Hindlimb muscle (tissue), 1 donor: ENCODE measurements at regions not wholly inside any gene's neighbourhood (a gene's known extent, or its start where the extent isn't known, plus 50 kb on each side); places are given as distances from the start of the nearest gene placed in this dataset.
A peak's percentile ranks its signal among the peaks of the same experiment; 100 is the strongest.
"Not testable (repeated sequence)": the region's sequence is repeated elsewhere in the genome, so short reads cannot be mapped to it uniquely, and the experiment has no call there.

Source experiments
- DNase-seq: peaks from one replicate; pipeline ENCODE4 v3.0.0-alpha.2; 2013

DNA sequence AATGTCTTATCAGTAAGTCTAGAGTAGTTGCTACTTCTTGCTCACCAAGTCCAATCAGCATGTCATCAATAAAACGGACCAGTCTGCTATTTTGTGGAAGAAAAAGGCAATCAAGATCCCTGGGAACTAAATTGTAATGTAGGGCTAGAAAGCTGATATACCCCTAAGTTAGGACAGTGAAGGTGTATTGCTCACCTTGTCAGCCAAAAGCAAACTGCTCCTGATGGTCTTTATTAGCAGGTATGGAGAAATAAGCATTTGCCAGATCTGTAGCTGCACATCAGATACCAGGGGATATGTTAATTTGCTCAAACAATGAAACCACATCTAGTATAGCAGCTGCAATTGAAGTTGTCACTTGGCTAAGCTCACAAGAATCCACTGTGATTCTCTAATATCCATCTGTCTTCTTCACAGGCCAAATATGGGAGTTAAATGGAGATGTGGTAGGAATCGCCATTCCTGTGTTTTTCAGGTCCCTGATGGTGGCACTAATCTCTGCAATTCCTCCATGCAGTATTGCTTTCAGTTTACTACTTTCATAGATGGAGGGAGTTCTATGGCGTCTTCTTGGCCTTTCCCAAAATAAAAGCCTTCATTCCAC, 75.0 kb downstream of the TMEM237 start:
- no peak for DNase-seq

- DNase-seq, result no peak
These were observed 84.1 kb downstream of the TMEM237 start for GRCh38 chr2:201559067-201559710.

DNA sequence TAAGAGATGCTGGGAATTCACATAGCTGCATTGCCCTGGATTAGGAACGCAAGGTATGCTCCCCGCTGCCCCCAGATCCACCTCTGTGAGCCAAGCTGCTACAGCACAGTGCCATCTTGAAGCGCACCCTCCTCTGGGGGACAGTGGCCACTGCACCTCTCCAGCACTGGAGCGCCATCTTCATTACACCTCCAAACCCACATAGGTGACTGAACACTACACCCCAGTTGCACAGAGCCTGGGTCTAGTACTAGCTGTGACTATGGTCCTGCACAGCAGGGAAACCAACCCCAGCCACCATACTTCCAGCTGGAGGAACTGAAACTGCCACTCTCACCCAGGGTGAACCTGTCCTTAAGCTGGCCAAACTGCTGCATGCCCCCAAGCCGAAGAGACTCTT, 84.6 kb downstream of the TMEM237 start:
- no peak for DNase-seq

DNA sequence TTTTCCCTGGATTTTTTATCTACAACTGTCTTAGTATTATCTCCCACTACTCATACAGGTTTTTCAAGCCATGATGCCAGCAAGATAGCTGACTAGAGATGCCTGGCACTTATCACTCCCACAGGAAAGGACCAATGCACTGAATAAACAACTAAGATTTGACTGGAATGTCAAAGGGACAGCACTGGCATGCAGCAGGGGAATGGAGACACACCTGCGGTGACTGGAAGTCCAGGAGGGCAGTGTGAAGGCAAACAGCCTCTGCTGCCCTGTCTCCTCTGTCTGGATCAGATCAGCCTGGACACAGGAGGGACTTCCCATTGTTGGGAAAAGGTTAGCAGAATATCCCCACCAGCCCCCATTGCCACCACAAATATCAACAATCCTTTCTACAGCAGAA, 85.1 kb downstream of the TMEM237 start:
- no peak for DNase-seq

DNA sequence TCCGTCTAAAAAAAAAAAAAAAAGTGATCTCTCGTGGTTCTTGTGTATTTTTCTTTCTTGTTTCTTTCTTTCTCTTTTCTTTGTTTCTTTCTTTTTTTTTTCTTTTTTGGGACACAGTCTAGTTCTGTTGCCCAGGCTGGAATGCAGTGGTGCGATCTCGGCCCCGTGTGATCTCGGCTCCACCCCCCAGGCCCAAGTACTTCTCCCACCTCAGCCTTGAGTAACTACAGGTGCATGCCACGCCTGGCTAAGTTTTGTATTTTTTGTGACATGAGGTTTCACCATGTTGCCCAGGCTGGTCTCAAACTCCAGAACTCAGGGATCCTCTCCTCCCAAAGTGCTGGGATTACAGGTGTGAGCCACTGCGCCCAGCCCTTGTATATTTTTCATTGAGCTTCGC, 91.4 kb downstream of the TMEM237 start:
- DNase-seq, result no peak

GRCh38 chr2:201546576-201546975, 95.0 kb downstream of the STRADB start:
- DNase-seq, result peak; percentile 11

- no peak for DNase-seq
These were observed 90.8 kb downstream of the STRADB start for GRCh38 chr2:201542291-201542690.

DNA sequence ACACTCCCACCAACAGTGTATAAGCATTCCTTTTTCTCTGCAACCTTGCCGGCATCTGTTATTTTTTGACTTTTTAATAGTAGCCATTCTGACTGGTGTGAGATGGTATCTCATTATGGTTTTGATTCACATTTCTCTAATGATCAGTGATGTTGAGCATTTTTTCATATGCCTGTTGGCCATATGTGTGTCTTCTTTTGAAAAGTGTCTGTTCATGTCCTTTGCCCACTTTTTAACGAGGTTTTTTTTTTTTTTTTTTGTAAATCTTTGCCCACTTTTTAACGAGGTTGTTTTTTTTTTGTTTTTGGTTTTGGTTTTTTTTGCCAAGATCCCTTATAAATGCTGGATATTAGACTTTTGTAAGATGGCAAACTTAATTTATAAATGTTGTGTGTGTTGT, 87.7 kb downstream of the STRADB start:
- DNase-seq, result not testable (repeated sequence)

DNA sequence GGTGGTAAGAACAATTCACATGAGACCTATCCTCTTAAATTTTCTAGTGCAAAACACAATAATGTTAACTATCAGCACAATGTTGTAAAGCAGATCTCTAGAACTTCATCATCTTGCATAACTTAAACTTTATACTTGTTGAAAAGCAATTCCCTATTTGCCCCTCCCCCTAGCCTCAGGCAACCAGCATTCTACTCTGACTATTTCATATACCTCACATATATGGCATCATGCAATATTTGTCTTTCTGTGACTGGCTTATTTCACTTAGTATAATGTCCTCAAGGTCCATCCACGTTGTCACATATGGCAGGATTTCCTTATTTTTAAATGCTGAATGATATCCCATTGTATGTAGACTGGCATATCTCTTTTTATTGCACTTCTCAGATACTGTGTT, 86.5 kb downstream of the STRADB start:
- no peak for DNase-seq

GRCh38 chr2:201536754-201537153, 85.2 kb downstream of the STRADB start:
- no peak for DNase-seq

GRCh38 chr2:201536046-201536445, 84.5 kb downstream of the STRADB start:
- no peak for DNase-seq

- DNase-seq, result no peak
These were observed 81.3 kb downstream of the STRADB start for GRCh38 chr2:201532686-201533304.
